ENCODE measurements at regions not wholly inside any gene's neighbourhood (a gene's known extent, or its start where the extent isn't known, plus 50 kb on each side); places are given as distances from the start of the nearest gene placed in this dataset.
"Not testable (repeated sequence)": the region's sequence is repeated elsewhere in the genome, so short reads cannot be mapped to it uniquely, and the experiment has no call there.

DNA sequence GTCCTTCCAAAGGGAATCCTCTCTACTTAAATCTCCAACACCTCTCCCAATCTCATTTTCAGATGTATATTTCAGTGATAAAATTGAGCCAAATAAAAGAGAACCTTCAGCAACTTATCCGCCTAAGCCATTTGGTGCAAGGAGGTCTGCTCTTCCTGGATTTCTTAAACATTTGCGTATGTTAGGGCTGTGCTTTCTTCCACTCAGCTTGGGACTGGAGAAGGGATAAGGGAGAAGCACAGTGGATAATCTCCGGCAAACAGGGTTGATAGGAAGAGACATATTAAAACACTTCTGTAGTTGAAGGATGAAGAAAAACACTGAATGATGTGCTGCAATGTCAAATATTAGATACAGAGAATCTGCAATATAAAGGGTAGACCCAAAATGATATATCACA lies 796.2 kb downstream of the KCNJ3 start:
- Histone ChIP-seq H3K27me3 (ENCODE audit: control insufficient read depth, insufficient read depth, low read length) (no peaks in the 10 kb centered on the region), H3K9me3 (replicated peaks; ENCODE audit: control insufficient read depth, low read depth, low read length) (no peaks in the 10 kb centered on the region), H3K4me3 (ENCODE audit: low read length) (no peak overlapping the region), H3K27ac (ENCODE audit: low read length) (no peak overlapping the region), H3K4me1 (ENCODE audit: control insufficient read depth, insufficient read depth, low read length) (no peaks in the 10 kb centered on the region), H3K36me3 (ENCODE audit: control insufficient read depth, insufficient read depth, low read length) (no peaks in the 10 kb centered on the region)
- WGBS (ENCODE audit: insufficient coverage), result no CpG with 5 or more reads among the region's 3 CpGs
- DNase-seq, result no peak

DNA sequence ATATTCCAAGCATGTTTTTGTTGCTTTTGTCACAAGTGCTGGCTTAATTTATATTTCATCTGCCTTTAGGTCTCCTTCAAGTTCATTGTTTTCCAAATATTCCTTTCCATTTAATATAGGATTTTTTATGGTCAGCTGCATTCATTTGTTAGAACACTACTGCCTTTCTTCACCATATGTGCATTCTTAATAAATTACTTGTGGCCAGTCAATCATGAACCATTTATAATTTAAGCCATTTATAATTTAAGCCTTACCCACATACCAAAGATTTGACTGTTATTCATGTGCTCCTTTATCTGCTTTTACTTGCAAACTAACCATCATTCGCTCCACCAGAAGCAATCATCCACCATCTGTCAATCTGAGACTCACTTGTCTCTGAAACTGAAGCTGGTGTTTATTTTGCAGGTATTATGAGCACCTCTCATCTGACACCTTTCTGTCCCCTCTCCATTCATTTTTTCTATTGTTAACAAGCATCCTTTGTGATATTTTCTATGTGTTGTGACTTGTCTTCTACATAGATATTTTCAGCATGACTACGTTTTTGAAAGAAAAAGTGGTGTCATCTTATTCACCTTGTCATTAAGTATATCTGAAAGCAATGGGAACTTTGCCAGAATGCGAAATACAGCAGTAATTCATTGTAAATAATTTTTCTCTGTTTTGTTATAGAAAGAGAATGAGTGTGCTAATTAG lies 786.8 kb downstream of the KCNJ3 start:
- H3K27ac ChIP-seq (ENCODE audit: low read length), result no peak overlapping the region
- no peak overlapping the region for H3K4me3 ChIP-seq (ENCODE audit: low read length)
- WGBS (ENCODE audit: insufficient coverage), result no CpG with 5 or more reads among the region's 3 CpGs
- H3K4me1 ChIP-seq (ENCODE audit: control insufficient read depth, insufficient read depth, low read length), result no peaks in the 10 kb centered on the region
- no peak for DNase-seq
- no peaks in the 10 kb centered on the region for H3K36me3 ChIP-seq (ENCODE audit: control insufficient read depth, insufficient read depth, low read length)
- no peaks in the 10 kb centered on the region for H3K9me3 ChIP-seq (replicated peaks; ENCODE audit: control insufficient read depth, low read depth, low read length)
- no peaks in the 10 kb centered on the region for H3K27me3 ChIP-seq (ENCODE audit: control insufficient read depth, insufficient read depth, low read length)

DNA sequence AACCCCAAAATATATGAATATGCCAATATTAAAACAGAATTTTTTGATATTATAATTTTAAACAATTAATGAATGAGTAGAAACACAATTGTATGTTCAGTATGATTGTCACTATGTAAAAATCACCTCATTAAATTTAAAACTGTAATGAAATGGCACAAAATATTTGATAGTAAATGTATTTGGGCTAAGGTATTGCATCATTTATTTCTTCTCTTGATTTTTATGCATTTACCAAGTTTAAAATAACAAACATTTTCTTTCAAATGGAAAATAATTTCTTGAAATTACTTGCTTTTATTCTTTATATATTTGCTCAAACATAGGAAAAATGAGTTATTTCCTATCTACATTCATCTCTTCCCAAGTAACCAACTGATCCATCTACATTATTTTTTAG lies 782.6 kb downstream of the KCNJ3 start:
- no peaks in the 10 kb centered on the region for H3K9me3 ChIP-seq (replicated peaks; ENCODE audit: control insufficient read depth, low read depth, low read length)
- no peak overlapping the region for H3K4me3 ChIP-seq (ENCODE audit: low read length)
- H3K36me3 ChIP-seq (ENCODE audit: control insufficient read depth, insufficient read depth, low read length), result no peaks in the 10 kb centered on the region
- no peaks in the 10 kb centered on the region for H3K4me1 ChIP-seq (ENCODE audit: control insufficient read depth, insufficient read depth, low read length)
- H3K27me3 ChIP-seq (ENCODE audit: control insufficient read depth, insufficient read depth, low read length), result no peaks in the 10 kb centered on the region
- H3K27ac ChIP-seq (ENCODE audit: low read length), result no peak overlapping the region
- no peak for DNase-seq

DNA sequence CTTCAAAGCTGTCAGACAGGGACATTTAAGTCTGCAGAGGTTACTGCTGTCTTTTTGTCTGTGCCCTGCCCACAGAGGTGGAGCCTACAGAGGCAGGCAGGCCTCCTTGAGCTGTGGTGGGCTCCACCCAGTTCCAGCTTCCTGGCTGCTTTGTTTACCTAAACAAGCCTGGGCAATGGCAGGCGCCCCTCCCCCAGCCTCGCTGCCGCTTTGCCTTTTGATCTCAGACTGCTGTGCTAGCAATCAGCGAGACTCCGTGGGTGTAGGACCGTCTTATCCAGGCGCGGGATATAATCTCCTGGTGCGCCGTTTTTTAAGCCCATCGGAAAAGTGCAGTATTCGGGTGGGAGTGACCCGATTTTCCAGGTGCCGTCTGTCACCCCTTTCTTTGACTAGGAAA lies 773.5 kb downstream of the KCNJ3 start:
- H3K27ac ChIP-seq (ENCODE audit: low read length); H3K4me3 ChIP-seq (ENCODE audit: low read length); DNase-seq; H3K4me1 ChIP-seq (ENCODE audit: control insufficient read depth, insufficient read depth, low read length); H3K27me3 ChIP-seq (ENCODE audit: control insufficient read depth, insufficient read depth, low read length); H3K9me3 ChIP-seq (replicated peaks; ENCODE audit: control insufficient read depth, low read depth, low read length); H3K36me3 ChIP-seq (ENCODE audit: control insufficient read depth, insufficient read depth, low read length): not testable (repeated sequence)
- 91% methylated on average over 9 of the region's 14 CpGs for WGBS (ENCODE audit: insufficient coverage)

DNA sequence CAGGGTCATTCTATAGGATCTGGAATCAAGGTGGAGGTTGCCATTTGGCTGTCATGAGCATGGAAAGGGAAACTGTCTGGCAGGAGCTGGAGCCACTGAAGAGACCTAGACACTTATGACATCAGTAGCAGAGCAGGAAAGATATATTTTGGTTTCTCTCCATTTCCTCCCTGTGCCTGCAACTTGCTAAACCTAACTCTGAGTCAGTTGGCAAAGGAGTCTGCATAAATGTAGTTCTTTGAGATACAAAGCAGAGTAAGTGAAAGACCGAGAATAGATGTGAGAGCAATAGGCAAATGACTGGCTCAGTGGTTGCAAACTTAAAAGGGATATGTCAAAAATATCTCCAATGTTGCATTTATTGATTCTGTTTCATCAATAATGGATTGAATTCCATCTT lies 757.7 kb downstream of the KCNJ3 start:
- H3K4me3 ChIP-seq (ENCODE audit: low read length), result no peak overlapping the region
- H3K9me3 ChIP-seq (replicated peaks; ENCODE audit: control insufficient read depth, low read depth, low read length), result no peaks in the 10 kb centered on the region
- no peaks in the 10 kb centered on the region for H3K27me3 ChIP-seq (ENCODE audit: control insufficient read depth, insufficient read depth, low read length)
- no CpG with 5 or more reads among the region's 1 CpG for WGBS (ENCODE audit: insufficient coverage)
- DNase-seq, result no peak
- no peaks in the 10 kb centered on the region for H3K36me3 ChIP-seq (ENCODE audit: control insufficient read depth, insufficient read depth, low read length)
- H3K27ac ChIP-seq (ENCODE audit: low read length), result no peak overlapping the region
- H3K4me1 ChIP-seq (ENCODE audit: control insufficient read depth, insufficient read depth, low read length), result no peaks in the 10 kb centered on the region

DNA sequence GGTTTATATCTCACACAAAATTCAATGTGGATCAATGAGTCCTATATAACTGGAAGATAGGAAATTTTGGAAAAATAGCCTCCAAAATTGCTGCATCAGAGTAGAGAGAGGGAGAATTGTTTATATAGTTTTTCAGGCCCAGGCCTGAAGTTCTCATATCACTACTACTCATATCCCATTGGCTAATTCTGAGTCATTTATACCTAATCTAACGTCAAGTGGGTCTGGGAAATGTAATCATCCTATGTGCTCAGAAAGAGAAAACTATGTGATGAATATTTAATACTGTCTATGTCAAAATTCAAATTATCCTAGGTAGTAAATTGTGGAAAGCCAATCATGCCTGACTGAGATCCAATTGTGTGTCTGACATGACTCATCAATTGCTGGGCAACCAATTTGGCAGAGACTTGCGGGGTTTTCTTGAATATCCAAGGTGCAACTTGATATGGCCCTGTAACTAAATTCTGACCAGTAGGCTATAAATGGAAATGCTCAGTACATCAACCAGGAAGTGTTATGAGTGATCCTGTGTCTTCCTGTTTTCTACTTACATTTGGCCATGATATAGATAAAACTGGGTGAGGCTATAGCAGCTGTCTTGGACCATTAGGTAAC lies 744.4 kb downstream of the KCNJ3 start:
- no peak for DNase-seq
- WGBS (ENCODE audit: insufficient coverage), result 89% methylated on average over 1 of the region's 2 CpGs
- no peak overlapping the region for H3K27ac ChIP-seq (ENCODE audit: low read length)
- H3K4me3 ChIP-seq (ENCODE audit: low read length), result no peak overlapping the region
- no peaks in the 10 kb centered on the region for H3K27me3 ChIP-seq (ENCODE audit: control insufficient read depth, insufficient read depth, low read length)
- no peaks in the 10 kb centered on the region for H3K4me1 ChIP-seq (ENCODE audit: control insufficient read depth, insufficient read depth, low read length)
- H3K36me3 ChIP-seq (ENCODE audit: control insufficient read depth, insufficient read depth, low read length), result no peaks in the 10 kb centered on the region
- H3K9me3 ChIP-seq (replicated peaks; ENCODE audit: control insufficient read depth, low read depth, low read length), result no peaks in the 10 kb centered on the region

DNA sequence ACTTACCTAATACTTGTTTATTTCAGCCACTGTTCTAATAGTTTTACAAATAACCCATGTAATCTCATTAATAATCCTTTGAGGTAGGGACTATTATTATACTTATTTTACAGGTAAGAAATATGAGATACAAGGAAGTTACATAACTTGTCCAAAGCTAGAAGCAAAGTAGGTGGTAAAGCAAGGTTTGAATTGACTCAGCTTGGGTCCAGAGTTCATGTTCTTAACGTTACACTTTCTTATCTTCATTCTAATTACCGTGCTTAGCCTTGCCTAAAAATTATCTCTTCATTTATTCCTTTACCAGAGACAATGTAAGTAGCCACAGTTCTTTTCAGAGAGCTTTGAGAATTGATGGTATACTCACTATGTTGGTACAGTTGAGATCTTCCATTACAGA lies 743.6 kb downstream of the KCNJ3 start:
- Histone ChIP-seq H3K36me3 (ENCODE audit: control insufficient read depth, insufficient read depth, low read length) (no peaks in the 10 kb centered on the region), H3K4me1 (ENCODE audit: control insufficient read depth, insufficient read depth, low read length) (no peaks in the 10 kb centered on the region), H3K9me3 (replicated peaks; ENCODE audit: control insufficient read depth, low read depth, low read length) (no peaks in the 10 kb centered on the region), H3K27ac (ENCODE audit: low read length) (no peak overlapping the region), H3K4me3 (ENCODE audit: low read length) (no peak overlapping the region), H3K27me3 (ENCODE audit: control insufficient read depth, insufficient read depth, low read length) (no peaks in the 10 kb centered on the region)
- DNase-seq, result no peak
- WGBS (ENCODE audit: insufficient coverage), result no CpG with 5 or more reads among the region's 2 CpGs

DNA sequence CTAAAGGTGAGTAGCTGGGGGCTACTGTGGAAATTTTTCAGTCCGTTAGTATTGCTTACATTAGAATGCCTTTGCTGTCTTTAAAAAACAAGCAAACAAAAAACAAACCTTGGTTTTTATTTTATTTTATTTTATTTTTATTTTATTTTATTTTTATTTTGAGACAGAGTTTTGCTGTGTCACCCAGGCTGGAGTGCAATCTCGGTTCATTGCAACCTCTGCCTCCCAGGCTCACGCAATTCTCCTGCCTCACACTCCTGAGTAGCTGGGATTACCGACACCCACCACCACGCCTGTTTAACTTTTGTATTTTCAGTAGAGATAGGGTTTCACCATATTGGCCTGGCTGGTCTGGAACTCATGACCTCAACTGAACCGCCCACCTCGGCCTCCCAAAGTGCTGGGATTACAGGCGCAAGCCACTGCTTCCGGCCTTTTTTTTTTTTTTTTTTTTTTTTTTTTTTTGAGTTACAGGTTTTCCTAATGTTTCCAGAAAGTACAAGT lies 732.6 kb downstream of the KCNJ3 start:
- H3K27ac ChIP-seq (ENCODE audit: low read length), result no peak overlapping the region
- H3K36me3 ChIP-seq (ENCODE audit: control insufficient read depth, insufficient read depth, low read length), result no peaks in the 10 kb centered on the region
- no peaks in the 10 kb centered on the region for H3K4me1 ChIP-seq (ENCODE audit: control insufficient read depth, insufficient read depth, low read length)
- no peaks in the 10 kb centered on the region for H3K27me3 ChIP-seq (ENCODE audit: control insufficient read depth, insufficient read depth, low read length)
- WGBS (ENCODE audit: insufficient coverage), result no CpG with 5 or more reads among the region's 9 CpGs
- DNase-seq, result no peak
- no peak overlapping the region for H3K4me3 ChIP-seq (ENCODE audit: low read length)
- H3K9me3 ChIP-seq (replicated peaks; ENCODE audit: control insufficient read depth, low read depth, low read length), result no peaks in the 10 kb centered on the region

DNA sequence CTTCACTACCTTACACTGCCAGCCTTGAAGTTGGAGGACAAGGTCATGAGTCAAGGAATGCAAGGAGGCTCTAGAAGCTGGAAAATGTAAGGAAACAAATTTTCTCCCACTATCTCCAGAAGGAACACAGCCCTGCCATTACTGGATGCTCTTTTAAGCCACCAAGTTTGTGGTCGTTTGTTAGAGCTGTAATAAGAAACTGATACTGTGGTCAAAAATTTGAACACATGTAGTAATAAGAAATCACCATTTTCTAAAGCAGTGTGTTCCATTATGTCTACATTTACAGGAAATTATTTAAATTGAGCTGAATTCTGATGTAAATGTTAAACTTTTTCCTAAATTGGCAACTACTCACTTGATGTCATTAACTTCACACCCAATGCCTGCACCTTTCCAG lies 729.0 kb downstream of the KCNJ3 start:
- WGBS (ENCODE audit: insufficient coverage), result no CpG with 5 or more reads among the region's 1 CpG
- Histone ChIP-seq H3K27ac (ENCODE audit: low read length) (no peak overlapping the region), H3K36me3 (ENCODE audit: control insufficient read depth, insufficient read depth, low read length) (no peaks in the 10 kb centered on the region), H3K4me3 (ENCODE audit: low read length) (no peak overlapping the region), H3K27me3 (ENCODE audit: control insufficient read depth, insufficient read depth, low read length) (no peaks in the 10 kb centered on the region), H3K4me1 (ENCODE audit: control insufficient read depth, insufficient read depth, low read length) (no peaks in the 10 kb centered on the region), H3K9me3 (replicated peaks; ENCODE audit: control insufficient read depth, low read depth, low read length) (no peaks in the 10 kb centered on the region)
- DNase-seq, result no peak

DNA sequence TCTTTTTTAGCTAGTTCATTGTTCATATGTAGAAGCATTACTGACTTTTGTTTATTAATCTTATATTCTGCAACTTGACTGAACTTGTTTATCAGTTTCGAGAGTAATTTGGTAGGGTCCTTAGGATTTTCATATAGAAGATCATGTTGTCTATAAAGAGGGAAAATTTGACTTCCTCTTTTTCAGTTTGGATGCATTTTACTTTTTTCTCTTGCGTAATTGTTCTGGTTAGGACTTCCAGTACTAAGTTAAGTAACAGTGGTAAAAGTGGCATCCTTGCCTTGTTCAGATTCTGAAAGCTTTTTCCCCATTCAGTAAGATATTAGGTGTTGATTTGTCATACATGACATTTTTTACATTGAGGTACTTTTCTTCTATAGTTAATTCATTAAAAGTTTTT lies 726.0 kb downstream of the KCNJ3 start:
- Histone ChIP-seq H3K27ac (ENCODE audit: low read length) (no peak overlapping the region), H3K36me3 (ENCODE audit: control insufficient read depth, insufficient read depth, low read length) (no peaks in the 10 kb centered on the region), H3K4me1 (ENCODE audit: control insufficient read depth, insufficient read depth, low read length) (no peaks in the 10 kb centered on the region), H3K4me3 (ENCODE audit: low read length) (no peak overlapping the region), H3K9me3 (replicated peaks; ENCODE audit: control insufficient read depth, low read depth, low read length) (no peaks in the 10 kb centered on the region), H3K27me3 (ENCODE audit: control insufficient read depth, insufficient read depth, low read length) (no peaks in the 10 kb centered on the region)
- no peak for DNase-seq
- no CpG with 5 or more reads among the region's 2 CpGs for WGBS (ENCODE audit: insufficient coverage)

DNA sequence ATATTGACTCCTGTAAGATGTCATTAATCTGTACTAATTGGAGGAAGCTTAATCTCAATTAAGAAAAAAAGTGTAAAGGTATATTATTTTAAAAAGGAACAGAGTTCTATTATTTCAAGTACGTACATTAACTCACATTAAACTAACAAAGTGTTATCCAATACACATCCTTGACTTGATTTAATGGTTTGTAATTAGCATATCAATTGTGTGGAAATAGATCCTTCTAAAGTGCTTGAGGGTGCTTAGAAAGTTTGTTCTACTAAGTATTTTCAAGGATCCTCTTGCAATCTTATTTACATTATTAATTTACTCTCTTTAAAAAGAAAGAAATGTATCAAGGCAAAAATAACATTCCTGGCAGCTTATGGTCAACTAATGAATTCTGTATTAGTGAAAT lies 720.3 kb downstream of the KCNJ3 start:
- no CpG with 5 or more reads among the region's 1 CpG for WGBS (ENCODE audit: insufficient coverage)
- Histone ChIP-seq H3K9me3 (replicated peaks; ENCODE audit: control insufficient read depth, low read depth, low read length) (no peaks in the 10 kb centered on the region), H3K4me1 (ENCODE audit: control insufficient read depth, insufficient read depth, low read length) (no peaks in the 10 kb centered on the region), H3K4me3 (ENCODE audit: low read length) (no peak overlapping the region), H3K27ac (ENCODE audit: low read length) (no peak overlapping the region), H3K36me3 (ENCODE audit: control insufficient read depth, insufficient read depth, low read length) (no peaks in the 10 kb centered on the region), H3K27me3 (ENCODE audit: control insufficient read depth, insufficient read depth, low read length) (no peaks in the 10 kb centered on the region)
- no peak for DNase-seq
